Testis (tissue), 2 donors: ENCODE measurements at regions not wholly inside any gene's neighbourhood (a gene's known extent, or its start where the extent isn't known, plus 50 kb on each side); places are given as distances from the start of the nearest gene placed in this dataset.

Experiments used
- POLR2A ChIP-seq: fragments of 450-650 bp; IDR thresholded peaks from one replicate; pipeline ENCODE4 v1.6.1; 2017; ENCODE audit warnings: antibody characterized with exemption, mild to moderate bottlenecking, moderate library complexity
- TF ChIP-seq, protein P1 (sequence below), 3 experiments: fragments of 450-650 bp in 2 of 3; fragments of 200-600 bp in 1 of 3; sonication (generic) in 1 of 3; IDR thresholded peaks; one replicate each; pipeline ENCODE4 v1.5.1; 2016 to 2019; ENCODE audit warnings: antibody characterized with exemption in 3 of 3, mild to moderate bottlenecking in 2 of 3, moderate library complexity in 1 of 3

DNA sequence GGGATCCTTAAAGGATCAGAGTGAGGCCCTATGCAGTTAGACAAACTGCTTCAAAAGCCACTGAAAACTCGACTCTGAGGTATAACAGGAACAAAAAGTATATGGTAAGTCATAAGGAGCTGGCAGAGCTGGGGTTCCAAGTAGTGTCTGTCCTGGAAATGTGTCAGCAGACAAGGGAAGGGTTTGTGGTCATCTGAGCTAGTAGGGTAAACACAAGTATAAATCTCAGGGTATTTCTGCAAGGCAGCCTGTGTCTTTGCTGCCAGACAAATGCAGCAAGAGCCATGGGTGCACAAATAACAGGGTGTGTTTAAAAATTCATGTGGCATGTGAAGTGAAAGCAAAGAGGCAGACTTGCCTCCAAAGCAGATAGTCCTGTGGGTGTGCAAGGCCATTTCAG lies 759.0 kb upstream of the ADAMTS5 start:
- TF ChIP-seq, protein P1, sequence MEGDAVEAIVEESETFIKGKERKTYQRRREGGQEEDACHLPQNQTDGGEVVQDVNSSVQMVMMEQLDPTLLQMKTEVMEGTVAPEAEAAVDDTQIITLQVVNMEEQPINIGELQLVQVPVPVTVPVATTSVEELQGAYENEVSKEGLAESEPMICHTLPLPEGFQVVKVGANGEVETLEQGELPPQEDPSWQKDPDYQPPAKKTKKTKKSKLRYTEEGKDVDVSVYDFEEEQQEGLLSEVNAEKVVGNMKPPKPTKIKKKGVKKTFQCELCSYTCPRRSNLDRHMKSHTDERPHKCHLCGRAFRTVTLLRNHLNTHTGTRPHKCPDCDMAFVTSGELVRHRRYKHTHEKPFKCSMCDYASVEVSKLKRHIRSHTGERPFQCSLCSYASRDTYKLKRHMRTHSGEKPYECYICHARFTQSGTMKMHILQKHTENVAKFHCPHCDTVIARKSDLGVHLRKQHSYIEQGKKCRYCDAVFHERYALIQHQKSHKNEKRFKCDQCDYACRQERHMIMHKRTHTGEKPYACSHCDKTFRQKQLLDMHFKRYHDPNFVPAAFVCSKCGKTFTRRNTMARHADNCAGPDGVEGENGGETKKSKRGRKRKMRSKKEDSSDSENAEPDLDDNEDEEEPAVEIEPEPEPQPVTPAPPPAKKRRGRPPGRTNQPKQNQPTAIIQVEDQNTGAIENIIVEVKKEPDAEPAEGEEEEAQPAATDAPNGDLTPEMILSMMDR (IDR thresholded peaks at IDR 0.05): no peak
- TF ChIP-seq POLR2A: no peak
